HG02981 (cell line): ENCODE measurements at regions not wholly inside any gene's neighbourhood (a gene's known extent, or its start where the extent isn't known, plus 50 kb on each side); places are given as distances from the start of the nearest gene placed in this dataset.

Experiments used
- ATAC-seq: cut with Tn5 transposase; IDR thresholded peaks from one replicate; pipeline ENCODE4 v1.9.1; 2021; ENCODE audit warnings: mild to moderate bottlenecking, moderate library complexity; ENCODE audit not compliant: unreplicated experiment

DNA sequence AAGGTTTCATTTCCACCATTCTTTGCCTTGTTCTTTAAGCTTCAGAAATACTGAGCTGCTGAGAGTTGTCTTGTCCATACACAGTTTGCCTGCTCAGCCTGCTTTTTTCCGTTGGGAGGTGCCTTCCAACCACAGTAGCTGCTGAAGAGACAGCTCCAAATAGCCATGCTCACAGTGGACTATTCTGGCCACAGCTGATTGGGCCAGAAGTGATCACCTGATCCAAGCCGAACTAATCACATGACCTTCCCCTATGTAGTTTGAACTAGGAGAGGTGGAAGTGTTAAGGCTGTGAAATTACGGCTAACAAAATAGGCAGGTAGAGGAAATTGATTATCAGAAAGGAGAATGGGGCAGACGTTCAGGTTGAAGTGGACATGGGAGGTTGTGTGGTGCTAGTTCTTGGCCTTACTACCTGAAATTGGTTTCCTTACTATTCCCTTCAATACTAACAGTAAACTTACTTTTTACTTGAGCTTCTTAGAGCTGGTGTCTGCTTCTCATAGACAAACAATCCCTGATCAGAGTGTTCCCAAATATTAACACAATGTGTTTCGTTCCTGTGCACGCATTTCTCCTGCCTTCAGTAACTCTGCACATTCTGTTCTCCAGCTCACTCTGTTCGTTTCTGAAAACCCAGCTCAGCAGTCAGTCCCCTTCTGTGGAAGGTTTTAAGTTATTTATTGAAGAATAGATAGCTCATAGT lies 136.1 kb downstream of the RWDD3 start:
- no peak for ATAC-seq

DNA sequence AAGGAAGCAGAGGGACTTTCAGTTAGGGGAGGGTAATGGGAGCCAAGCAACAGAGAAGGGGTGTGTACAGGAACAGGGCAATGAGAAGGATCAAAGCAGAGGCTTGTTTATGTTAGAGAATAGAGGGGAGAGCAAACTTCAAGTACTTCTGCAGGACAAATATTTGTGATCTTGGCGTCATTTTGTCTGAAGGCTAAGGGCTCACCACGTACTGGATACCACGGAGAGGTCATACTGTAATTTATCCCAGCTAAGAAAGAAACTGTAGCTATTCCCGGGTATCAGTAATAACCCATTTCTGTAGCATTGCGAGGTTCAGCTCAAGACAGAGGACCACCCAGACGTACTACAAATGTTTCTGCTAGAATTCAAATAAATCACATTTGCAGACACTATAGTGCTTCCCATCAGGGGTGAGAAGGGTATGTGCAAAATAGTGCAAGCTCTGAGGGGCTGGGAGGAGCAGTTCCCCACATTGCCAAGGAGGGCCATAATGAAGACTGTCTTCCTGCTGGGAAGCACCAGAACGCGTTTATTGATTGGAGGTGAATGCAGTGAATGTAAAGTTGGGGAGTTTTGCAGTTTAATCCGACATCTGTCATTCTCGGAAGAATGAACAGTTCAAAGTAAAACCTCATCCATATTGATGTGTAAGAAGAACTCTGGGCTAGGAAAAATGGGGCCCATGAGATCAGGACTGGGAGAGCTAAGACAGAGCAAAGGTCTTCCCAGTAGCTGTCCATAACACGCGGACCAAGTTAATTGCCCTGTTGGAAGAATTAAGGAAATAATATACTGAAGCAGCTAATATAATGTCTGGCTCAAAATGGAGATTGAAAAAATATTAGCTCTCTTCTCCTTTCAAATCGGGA lies 136.9 kb downstream of the RWDD3 start:
- ATAC-seq: no peak

DNA sequence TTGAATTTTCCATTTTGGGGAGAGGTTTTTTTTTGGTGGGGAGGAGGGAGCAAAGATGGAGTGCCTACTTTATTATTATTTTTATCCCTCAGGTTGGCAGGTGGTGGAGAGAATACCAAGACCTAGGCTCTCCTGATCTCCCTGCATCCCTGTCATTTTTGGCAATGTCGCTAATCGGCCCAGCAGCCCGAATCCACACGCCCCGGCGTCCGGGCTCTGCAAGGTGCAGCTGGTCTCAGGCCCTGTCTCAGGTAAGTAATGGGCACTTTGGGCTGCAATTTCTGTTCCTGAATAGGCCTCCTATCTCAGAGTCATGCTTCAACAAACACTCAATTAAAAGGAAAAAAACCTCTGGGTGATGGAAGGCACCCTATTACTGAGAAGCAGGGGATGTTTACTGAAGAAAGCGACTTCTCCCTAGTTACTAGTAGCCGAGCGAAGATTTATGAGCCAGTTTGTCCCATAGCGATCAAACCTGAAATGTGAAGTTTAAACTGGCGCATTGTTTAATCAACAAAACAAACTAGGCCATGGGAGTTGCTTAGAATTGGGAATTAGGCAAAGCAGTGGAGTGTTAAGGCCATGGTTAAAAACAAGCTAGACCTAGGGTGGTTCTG lies 137.8 kb downstream of the RWDD3 start:
- ATAC-seq: no peak

DNA sequence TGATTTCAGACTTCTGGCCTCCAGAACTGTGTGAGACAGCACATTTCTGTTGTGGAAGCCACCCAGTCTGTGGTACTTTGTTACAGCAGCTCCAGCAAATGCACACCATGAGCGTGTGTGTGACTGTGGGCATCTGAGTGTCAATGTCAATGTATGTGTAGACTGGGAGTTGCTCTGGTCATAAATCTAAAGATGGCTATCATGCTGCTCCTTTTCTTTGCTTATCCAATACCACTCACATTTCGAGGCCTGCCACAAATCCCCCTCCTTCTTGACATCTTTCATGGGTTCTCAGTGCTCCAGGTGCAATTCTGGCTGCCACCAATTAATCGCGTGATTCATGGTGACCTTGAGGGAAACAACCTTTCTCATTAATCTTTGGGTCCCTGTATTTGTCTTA lies 141.2 kb downstream of the RWDD3 start:
- no peak for ATAC-seq

DNA sequence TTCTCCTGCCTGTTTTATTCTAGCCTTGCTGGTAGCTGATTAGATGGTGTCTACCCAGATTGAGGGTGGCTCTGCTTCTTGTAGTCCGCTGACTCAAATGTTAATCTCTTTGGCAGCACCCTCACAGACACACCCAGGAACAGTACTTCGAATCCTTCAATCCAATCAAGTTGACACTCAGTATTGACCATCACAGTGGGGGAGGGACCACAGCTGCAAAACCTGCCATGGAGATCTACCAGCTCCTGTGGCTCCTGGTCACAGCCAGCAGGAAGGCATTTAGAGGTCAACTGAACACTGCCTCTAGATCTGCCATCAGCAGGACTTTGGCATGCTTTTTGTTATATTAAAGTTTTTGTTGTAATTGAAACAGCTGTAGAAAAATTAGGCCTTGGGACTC lies 146.9 kb downstream of the RWDD3 start:
- ATAC-seq: no peak

DNA sequence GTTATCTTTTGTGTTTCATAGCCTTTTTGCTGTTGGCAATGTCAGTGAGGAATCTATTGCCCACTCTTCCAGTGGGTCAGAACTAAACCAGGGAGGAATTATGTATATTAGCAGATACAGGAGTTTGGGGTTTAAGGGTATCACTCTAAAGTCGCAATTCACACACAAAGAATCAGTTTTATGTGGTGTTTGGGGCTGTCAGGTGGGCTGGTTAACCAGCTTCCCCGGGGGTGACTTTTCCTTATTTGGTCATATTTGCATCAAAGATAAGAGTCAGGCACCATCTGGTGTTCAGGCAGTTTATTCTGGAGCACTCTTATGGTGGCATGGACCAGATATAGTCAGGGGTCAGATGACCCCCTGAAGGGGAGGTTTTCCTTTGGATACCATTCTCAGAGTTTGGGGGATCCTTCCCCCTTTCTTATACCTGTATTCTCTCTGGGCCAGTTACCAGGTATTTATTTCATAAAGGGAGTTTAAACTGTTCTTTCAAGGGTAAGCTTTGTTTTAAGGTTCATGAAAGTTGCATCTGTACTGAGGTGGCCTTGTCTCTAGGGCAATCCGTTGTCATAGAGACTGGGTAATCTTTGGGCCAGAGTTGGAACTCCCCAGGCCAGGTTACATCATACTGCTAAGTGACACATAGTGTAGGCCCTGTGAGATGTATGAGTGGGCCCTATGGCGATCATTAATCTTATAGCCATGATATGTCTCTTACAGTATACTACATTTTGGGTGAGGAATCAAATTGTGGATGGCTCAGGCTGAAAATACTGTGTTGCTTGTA lies 148.2 kb downstream of the RWDD3 start:
- no peak for ATAC-seq

DNA sequence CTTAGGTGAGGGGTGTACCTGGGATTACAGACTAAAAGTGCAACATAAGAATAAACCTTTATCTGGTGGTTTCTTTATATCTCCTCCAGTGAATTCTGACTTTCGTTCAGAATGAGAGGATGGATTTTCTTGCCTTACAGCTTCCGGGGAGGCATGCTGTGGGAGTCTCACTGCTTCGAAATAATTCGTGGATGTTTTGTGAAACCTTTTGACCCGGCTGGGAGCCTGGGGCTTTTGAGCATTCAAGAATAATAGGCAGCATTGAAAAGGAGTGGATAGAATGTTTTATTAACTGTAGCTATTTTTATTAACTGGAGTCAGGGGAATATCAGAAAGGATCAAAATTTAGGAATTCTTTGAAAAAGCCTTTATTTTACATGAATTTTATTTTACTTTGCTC lies 149.1 kb downstream of the RWDD3 start:
- ATAC-seq: no peak

DNA sequence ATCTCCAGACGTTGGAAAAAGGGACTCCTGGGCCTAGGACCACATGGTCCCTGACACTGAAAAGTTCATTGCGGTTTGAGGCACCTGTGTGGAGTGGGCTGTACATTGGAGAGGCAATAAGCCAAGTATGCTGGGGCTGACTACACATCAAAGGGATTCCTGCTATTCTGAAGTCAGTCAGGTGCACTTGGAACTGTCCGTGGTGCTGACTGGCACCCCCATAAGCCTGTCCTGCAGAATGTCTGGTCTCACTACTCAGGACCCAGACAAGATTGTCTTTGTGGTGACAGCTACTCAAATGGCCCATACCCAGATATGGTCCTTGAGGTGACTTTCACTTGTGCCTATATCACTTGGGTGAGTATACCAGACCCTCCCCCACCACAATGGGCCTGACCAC lies 150.6 kb downstream of the RWDD3 start:
- ATAC-seq: no peak

DNA sequence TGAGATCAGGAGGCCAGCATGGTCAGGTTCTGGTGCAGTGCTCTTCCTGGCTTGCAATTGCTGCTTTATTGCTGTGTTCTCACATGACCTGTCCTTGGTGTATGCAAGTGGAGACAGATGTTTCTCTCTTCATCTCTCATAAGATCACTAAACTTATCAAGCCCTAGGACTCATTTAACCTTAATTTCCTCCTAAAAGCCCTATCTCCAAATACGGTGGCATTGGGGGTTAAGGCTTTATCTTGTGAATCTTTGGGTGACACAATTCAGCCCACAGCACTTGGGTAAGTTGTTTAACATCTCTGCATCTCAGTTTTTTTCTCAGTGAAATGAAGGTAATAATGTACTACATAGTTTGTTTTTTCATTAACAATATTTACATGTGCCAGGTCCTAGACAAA lies 152.4 kb downstream of the RWDD3 start:
- ATAC-seq: no peak

DNA sequence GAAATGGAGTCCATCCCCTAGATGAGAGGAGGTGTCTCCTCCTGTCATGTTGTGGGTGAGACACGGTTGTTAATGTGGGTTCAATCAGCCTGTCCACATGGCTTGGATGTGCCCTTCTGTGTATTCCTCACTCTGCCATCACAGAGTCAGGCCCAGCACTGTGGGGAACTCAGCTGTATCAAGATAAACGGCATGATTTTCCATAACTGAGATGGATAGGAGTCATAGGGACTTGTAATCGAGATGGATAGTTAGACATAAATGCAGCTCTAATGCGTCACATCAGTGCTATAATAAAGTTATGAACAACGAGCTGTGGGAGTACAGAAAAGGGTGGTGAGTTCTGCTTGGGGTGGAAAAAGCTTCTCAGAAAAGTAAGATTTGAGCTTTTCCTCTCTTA lies 152.9 kb downstream of the RWDD3 start:
- ATAC-seq: no peak

DNA sequence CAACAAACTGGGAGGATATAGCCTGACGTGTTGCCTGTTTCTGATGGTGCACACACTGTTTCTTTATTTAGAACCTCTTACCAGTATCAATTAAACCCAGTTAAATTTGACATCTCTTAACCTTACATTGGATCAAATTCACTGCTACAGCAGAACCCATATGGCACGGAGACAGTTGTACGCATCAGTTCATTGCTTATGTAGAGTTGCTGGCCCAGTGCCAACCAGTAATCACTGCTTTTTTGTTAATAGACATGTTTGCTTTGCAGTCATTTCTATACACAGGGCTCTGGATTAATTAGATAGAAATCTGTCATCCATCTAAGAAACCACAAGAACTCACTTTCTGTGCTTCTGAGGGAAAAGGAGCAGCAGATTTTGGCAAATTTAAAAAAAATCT lies 154.0 kb downstream of the RWDD3 start:
- no peak for ATAC-seq

DNA sequence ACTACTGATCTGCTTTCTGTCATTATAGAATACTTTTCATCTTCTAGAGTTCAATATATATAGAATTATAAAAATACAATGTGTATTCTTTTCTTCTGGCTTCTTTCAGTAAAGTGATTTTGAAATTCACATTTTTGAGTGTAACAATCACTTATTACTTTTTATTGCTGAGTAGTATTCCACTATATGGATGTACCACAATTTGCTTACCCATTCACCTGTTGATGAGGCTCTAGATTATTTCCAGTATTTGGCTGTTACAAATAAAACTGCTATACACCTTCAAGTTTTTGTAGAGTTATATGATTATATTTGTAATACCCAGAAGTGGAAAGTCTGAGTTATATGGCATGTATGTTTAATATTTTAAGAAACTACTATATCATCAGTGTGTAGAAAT lies 159.4 kb downstream of the RWDD3 start:
- no peak for ATAC-seq

DNA sequence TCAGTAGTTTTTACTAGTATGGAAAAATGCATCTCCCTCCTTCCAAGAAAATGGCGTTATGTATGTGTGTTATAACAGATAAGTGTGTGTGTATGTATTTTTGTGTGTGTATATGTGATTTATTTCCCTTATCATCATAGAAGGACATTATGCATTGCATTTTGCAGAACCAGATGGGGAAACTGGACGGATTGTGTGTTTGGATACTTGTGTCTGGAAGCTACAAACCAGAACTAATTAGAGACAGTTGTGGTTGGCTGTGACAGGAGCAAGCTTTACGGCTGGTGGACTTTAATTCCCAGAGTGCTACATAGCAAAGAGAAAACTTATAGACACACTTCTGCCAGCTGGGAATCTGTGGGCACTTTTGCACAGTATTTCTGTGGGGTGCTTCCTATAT lies 162.5 kb downstream of the RWDD3 start:
- no peak for ATAC-seq

DNA sequence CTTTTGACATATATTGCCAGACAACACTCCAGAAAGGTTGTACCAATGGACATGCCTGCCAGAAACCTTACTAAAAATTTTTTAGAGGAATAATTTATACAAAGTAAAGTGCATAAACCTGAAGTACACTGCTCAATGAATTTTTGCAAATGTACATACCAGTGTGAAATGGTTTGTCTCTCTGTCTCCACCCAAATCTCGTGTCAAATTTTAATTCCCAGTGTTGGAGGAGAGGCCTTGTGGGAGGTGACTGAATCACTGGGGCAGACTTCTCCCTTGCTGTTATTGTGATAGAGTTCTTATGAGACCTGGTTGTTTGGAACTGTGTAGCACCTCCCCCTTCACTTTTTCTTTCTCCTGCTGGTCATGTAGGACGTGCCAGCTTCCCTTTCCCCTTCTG lies 168.8 kb downstream of the RWDD3 start:
- ATAC-seq: no peak

DNA sequence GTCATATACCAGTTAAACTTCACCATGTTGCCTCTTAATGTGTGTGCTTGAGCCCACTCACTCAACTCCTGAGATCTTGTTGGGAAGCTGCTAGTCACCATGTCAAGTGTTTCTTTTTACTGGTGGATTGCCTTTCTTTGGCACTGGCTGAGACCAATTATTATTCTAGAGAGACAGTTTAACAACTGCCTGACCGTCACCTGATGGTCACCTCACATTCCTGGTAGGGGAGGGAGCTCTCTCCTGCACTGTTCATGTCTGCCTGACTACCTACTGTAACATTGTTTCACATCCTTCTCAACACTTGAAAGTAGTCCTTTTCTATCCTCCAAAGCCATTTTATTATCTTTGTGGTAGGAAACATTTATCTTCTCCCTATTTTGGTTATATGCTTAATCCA lies 172.3 kb downstream of the RWDD3 start:
- ATAC-seq: no peak

DNA sequence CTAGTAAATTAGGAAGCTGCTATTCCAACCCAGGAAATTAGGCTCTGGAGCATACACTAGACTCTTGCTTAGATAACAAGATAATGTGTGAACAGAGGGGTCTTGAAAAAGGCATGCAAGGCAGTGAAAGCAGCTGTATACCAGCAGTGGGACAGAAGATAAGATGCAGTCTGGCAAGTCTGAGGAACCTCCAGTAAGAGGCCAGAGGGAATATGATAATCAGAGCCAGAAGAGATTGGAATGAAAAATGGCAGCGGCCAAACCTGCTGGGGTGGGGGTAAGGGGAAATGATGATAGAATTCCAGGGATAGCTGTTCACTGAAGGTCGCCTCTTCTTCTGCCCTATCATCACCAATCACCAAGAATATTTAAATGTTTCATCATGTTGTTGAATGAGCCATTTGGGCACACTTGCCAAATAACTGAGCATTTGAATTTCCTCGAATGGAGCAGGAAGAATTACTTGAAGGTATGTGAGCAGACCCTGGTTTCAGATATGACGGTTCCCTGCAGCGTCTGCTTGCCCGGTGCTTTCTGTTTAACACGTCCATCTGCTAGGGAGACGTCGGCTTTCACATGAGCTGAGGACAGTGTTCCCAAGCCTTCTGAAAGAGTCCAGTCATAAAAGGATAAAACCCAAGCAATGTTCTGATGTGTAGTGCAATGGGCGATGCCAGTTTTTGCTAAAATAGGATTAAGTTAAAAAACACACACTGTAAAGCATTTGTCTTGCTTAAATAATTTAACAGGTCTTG lies 173.3 kb downstream of the RWDD3 start:
- ATAC-seq: no peak

DNA sequence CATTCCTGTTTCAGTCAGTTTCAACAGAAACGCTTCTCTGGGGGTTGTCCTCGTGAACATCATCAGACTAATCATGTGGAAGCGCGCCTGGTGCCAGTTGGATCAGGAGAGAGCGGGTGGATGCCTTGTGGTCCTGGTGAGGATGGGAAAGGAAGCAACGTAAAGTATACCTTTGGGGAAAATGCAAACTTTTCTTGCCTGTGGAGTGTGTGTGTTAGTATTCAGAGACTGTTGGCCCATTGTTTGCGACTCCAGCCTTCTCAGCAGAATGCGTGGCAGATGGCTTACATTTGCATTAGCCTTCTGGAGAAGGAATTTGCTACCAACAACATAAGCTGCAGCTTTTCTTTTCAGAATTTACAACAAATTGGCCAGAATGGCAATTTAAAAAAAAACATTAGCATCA lies 173.9 kb downstream of the RWDD3 start:
- no peak for ATAC-seq

DNA sequence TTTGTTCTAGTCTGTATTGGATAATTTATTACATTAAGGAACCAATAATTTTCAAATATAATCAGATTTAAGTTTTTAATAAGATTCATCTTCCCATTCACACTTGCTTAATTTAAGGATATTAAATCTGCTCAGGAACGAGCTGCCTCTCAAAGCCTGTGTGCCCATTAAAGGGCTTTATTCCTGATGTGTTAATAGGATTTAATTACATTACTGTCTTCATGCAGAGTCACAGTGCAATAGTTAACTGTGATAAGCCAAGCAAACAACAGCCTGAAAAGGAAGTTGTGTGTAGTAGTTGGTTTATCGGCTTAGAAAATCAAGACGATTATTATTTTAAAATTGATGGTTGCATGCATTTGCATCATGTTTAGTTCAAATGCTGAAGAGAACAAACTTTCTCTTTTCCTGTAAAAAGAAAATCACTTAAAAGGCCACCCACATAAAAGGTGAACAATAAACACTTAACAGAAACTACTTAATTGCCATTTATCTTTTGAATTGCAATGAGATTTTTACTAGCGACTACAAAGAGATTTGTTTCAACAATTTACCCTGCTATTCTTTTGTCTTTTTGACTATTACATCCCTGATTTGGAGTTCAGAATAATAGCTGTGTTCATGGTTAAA lies 174.6 kb downstream of the RWDD3 start:
- ATAC-seq: no peak

DNA sequence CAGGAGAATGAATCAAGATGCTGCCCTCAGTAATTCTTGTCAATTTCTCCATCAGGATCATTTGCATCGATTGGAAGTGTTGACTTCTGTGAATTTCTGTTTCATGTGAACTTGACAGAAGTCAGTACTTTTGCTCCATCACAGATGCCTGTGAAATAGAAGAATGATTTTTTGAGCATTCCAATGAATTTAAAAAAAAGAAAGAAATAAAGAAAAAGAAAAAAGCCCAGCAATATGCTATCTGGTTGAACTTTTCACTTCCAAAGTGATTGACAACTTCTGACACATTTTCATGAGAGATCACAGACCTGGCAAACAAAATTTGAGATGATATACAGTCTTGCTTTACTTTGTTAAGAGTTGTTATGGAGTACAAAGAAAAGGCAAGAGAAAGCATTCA lies 175.3 kb downstream of the RWDD3 start:
- ATAC-seq: no peak

DNA sequence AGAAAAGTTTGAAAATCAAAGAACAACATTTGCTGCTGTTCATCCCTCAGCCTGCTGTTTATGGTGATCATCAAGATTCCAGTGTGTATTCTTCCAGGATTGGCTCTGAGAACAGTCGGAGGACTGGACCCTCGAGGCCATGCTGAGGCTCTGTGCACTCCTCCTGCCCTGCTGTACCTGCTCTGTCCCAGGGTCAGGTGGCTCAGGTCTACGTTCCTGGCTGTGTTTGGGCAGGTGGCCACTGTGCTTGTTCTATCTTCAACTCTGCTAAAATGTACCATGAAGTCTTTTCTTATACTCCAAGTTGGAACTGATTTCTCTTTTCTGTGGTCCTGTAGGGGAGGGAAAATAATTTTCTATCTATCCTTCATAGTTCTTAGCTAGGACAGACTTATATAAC lies 175.9 kb downstream of the RWDD3 start:
- no peak for ATAC-seq
